HG03457 (cell line): ENCODE measurements at regions not wholly inside any gene's neighbourhood (a gene's known extent, or its start where the extent isn't known, plus 50 kb on each side); places are given as distances from the start of the nearest gene placed in this dataset.

Experiments
- ATAC-seq: cut with Tn5 transposase; IDR thresholded peaks from one replicate; pipeline ENCODE4 v1.9.1; 2021; ENCODE audit warnings: moderate number of reproducible peaks; ENCODE audit not compliant: unreplicated experiment

DNA sequence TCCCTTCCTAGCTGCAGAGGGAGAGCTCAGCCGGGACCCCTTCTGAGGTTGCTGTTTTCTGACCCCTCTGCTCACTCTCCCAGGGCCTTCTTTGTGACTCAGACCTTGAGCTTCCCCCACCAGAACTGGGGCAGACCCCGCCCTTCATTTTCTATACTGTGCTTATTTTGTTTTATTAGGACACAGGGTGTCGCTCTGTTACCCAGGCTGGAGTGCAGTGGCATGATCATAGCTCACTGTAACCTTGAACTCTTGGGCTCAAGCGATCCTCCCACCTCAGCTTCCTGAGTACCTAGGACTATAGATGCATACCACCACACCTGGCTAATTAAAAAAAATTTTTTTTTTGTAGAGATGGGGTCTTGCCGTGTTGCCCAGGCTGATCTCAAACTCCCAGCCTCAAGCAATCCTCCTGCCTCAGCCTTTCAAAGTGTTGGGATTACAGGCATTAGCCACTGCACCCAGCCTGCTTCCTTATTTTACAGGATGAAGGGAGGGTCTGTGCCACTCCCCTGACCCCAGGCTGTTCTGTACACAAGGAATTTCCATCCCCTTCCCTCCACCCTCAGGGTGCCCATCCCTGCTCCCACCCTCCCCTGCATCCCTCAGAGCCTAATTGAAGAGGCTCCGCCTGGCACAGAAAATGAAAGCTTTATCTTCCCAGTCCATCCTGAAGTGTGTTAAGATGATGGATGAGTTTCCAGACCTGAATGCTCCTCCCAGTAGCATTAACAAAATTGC is 195.2 kb upstream of the POU3F1 start:
- ATAC-seq: no peak

DNA sequence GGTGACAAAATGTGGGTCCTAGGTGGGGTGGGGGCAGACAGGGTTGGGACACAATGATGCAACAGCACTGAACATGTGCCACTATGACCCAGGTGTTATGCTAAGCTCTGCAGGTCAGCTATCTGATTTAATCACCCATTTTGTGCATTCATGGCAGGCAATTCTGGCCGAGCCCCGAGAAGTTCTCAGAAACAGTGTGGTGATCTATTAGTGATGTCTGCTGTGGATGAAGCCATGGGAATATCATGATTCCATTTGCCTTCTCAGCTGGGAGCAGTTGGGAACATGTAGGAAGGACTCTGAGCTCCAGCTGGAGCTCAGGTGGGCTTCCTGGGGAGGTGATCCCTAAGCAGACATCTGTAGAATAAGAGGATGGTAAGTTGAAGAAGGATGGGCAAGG is 194.0 kb upstream of the POU3F1 start:
- no peak for ATAC-seq

DNA sequence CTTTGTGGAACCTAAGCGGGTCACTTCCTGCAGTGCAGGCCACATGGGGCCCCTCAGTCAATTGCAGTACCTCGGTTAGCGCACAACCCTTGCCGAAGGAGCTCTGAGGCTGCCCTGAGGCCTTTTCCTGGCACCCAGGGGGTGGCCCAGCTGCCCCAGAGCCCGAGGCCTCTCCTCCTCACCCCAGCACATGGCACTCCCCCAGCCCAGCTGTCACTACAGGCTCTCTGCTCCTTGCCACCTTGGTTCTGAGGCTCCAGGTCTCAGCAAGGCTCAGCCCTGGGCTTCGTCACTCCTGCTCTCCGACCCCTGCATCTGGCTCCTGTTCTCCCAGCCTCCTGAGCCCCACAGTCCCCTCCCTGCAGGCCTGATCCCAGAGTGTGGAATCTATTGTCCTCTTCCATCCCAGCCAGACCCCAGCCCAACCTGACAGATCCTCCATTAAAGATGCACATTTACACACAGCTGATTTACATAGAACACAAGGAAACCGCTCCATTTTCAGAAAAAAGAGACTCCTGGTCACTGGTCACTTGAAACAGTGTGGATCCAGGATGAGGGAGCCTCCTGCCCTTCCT is 192.8 kb upstream of the POU3F1 start:
- no peak for ATAC-seq

DNA sequence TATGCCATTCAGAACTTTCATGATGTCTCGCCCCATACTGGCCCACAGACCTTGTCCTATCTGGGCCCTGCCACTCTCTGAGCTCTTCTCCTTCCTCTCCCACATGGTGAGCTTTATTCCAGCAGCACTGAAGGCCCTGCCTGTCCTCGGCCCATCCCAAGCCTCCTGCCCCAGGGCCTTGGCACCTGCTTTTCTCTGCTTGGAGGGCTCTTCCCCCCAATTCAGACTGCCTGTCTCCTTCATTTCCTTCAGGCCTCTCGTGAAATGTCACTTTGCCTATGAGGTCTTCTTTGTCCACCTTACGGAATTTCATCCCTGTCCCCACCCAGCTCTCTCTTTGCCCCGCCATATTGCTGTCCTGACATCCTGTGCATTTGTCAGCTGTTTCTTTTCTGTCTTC is 191.7 kb upstream of the POU3F1 start:
- ATAC-seq: no peak

DNA sequence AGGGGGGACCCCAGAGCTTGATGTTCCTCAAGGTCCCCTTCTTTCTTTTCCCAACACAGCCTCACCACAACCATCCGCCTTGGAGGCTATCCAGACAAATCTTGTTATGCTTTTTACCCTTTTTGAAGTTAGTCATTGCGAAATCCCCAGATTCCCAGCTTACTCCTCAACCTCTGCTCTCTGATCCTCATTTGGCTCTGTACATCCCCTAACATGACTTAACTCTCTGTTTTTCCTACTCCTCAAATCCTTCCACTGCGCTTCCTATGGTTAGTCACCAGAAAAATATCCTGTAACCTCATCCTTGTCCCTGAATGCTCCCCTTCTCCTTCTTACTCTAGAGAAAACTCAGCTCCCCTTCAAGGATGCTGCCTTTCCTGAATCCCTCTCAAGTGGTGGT is 189.1 kb upstream of the POU3F1 start:
- ATAC-seq: no peak

DNA sequence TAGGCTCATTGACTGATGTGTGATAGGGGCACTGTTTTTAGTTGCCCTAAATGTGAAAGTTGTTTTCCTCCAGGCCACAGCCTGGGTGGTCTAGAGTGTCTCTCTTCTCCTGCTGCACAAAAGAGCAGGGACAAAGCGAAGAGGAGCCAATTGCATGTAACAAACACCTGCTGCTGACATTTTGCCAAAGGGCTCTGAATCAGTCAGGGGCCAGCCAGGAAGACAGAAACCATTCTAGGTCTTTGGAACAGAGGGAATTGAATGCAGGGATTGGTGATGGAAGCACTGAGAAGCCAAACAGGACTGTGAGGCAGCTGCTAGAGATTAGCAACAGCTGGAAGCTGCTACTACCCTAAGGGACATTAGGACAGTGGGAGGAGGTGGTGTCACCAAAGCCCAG is 185.3 kb upstream of the POU3F1 start:
- ATAC-seq: no peak

DNA sequence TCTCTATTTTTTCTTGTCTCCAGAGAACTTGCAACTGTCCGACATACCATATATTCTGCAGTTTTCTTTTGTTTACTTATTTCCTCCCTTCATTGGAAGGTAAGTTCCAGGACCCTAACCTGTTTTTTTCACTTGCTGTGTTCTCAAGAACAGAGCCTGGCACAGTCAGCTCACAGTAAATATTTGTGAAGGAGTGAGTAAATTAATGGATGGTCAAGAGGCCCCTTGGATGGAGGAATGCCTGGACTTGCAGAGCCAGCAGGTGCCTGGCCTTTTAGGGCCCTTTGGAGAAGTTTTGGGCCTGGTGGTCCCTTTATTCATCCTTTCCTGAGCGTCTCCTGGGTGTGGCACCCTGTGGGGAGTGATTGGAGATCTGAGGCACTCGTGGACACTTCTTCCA is 182.1 kb upstream of the POU3F1 start:
- no peak for ATAC-seq

DNA sequence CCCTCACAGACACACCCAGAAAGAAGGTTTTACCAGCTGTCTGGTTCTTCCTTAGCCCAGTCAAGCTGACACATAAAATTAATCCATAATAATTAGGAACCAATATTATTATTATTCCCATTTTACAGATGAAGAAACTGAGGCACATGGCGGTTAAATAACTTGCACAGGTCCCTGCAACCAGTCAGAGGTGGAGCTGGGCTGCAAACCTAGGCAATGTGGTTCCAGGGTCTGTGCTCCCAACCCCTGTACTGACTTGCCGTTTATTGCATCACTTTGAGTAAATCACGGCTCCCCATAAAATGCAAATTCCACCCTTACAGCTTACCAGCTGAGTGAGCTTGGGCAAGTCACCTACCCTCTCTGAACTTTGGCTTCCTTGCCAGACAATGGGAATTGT is 179.2 kb upstream of the POU3F1 start:
- no peak for ATAC-seq

DNA sequence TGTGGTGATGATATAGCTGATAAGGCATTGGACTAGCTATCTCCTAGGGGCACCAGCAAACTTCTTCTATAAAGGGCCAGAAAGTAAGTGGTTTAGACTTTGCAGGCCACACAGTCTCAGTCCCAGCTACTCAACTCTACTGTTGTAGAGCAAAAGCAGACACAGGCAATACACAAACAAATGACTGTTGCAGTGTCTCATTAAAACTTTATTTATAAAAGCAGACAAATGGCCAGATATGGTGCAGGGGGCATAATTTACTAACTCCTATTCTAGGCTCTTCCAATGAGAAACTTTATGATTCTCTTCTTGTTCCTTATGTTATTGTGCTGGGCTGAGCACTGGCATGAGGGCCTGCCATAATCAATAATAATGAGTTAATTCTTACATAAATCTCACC is 176.8 kb upstream of the POU3F1 start:
- no peak for ATAC-seq

DNA sequence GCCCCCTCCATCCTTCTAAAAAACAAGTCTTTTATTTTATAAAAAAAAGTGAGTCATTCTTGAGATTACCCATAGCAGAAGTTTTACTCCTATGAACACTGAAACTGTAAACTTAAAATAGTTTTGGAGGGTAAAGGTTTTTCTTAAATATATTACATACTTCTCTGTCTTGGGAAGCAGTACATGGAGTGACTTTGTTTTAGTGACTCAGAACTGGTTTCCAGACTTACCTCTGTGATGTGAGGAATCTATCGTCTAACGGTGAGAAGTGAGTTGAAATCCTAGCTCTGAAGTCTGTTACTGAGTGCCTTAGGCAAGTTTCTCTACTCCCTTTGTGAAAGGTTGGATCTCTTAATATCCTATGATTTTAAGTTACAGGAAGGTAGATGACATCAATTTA is 176.3 kb upstream of the POU3F1 start:
- ATAC-seq: no peak

DNA sequence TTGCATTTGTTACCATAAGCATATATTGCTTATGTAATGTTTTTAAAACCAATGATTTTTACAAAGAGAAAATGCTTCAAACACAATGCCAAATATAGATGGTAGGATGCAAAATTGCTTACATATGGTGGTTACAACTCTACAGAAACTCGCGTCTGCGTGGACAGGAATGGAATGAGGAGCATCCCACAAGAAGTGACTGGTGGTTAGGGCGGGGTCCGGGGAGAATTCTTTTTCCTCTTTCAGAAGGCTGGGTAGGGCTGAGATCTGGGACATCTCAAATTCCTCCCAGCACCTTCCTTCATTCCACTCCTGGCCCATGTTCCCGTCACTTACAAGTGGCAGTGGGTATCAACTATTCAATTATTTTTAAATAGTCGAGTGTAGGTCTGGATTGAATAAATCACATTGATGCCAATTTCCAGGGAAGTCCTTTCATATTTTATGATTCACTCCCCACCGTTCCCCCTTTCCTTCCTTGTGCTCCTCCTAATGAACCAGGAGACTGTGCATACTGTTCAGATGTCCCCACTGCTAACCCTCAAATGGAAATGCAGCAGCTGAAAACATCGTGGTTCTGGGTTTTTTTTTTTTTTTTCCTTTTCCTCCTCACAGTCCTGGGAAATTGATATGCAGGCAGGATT is 174.5 kb upstream of the POU3F1 start:
- ATAC-seq: no peak

DNA sequence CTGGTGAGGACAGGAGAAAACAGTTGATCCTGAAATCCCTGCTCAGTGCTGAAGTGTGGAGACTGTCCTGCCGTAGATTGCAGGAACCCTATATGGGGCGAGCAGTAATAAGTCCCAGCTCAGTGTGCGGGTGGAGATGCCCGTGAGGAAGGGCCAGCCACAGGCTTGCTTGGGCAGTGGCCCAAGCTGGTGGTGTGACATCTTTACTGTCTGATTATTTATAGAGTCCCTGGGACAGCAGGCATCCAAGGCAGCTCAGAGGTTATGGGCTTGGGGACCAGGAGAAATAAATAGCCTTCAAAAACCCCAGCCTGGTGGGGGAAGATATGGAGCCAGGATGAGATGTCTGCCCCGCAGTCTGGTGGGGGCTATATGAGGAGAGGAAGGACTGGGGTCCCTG is 170.7 kb upstream of the POU3F1 start:
- ATAC-seq: no peak

DNA sequence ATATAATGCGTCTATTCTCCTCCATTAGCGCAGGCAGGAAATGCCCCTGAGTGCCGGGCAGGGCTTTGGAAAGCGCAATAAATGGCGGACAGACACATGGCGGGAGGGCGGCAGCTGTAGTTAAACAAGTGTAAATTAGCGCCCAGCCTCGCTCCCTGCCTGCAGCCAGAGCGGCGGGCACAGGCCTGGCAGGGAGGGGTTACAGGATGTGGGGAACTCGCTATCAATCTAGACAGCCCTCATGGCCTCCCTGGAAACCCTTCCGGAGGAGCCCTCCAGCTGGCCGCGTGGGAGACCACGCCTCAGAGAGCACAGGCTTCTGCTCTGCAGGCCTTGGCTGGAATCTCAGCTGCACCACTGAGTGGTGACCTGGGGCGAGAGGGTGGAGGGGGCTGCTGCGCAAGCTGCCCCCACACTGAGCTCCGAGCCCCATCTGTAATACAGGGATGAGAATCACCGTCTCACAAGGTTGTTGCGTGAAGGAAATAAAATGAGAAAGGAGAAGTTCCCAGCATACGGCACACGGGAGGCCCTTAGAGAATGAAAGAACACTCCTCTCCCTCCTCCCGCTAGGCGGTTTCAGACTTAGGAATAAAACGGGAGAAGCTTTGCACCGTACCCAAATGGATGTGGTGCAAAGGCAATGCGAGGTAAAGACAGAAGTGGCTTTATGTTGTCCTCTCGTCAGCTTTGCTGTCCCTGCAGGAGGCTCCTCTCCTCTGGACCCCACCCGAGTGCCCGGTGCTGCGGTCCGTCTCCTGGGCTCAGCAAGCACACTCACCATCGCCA is 167.2 kb upstream of the POU3F1 start:
- ATAC-seq: no peak

DNA sequence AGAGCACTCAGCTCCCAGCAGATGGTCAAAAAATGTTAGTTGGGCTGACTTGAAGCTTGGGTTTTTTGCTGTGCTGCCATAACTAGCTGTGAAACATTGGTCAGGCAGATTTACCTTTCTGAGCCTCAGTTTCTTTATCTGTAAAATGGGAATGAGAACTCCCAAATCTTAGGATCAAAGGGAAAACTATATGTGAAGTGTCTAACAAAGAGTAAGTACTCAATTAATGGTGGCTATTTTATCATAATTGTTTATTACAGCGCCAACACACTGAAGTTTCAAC is 164.2 kb upstream of the POU3F1 start:
- ATAC-seq: no peak

DNA sequence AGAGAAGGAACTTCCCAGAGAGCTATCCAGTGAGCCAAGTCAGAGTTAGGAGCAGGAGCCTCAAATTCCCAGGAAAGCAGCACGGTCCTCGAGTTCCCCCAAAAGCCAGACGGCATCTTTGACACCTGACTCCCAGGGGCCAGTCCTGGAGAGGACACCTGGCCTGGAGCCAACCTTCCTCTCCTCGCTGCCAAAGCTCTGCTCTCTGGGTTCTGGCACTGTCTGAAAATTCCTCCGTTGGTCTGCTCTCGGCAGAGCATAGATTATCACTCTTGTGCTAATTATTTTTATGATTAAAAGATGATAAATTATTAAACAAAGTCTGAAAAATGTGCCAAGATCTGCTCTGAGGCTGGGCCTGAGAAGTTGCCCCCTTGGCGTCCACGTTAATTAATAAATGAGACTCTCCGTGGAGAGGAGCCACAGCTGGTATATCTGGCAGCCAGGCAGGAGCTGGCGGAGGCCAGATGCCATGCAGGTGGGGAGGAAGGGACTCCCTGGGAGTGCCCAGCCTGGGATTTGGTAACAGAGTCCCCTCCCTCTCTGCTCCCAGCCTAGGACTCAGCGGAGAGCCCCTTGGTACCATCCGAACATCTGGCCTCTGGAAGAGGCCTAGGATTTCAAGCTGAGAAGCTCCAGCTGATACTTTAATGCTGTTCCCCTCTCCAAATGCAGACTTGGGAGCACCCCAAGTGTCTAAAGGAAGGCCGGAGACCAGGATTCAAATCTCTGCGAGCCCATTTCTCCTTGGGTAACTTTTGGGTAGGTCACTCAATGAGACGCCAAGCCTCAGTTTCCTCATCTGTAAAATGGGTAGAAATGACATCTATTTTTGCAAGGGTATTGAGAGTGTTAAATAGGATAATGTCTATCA is 163.7 kb upstream of the POU3F1 start:
- ATAC-seq: no peak

DNA sequence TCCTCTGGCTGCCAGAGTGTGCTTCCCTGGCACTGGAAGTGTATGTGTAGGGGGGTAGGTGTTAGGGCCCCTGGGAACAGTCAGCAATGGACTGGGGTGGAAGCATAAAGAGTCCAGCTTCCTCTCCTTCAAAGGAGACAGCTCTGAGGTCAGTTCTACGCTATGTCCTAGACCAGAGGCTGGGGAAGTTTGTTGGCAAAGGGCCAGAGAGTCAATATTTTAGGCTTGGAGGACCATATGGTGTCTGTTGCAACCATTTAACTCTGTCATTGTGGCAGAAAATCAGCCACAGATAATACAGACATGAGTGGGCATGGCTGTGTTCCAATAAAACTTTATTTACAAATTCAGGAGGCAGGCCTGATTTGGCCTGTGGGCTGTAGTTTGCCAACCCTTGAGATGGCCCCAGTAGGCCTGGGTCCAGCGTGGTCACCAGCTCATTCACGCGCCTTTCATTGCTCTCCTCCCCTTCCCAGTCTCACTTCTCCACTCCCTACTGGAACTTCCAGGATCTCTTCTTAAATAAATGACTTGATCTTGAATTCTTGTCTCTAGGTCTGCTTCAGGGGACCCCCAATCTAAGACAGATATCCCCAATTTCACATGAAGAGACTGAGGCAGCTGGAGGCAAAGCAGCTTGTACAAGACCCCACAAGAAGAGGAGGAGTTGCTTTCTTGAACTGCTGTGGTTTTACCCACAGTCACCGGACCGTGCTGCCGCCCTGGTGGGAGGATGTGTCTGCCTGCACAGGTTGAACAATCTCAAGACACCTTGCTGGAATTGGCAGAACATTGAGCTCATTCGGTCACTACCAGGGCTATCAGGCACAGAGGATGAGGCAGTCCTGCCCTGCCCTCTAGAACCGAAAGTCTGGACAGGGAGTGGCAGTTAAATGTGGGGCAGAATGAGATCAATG is 162.4 kb upstream of the POU3F1 start:
- ATAC-seq: no peak

DNA sequence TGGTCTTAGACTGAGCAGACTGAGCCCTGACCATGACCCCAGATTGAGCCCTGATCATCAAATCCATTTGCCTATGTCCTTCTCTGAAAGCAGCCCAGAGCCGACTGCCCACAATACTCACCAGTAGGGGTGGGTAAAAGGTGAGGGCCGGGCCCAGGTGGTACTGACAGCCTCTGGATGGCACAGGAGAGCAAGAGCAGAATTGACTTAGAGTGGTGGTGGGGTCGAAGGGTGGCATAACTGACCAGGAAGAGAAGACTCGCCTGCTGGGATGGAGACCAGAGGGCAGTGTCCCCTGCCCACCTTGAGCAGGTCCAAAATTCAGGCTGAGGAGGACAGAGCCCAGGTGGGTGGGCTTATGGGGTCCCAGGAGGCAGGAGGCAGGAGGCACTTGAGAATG is 161.3 kb upstream of the POU3F1 start:
- no peak for ATAC-seq

DNA sequence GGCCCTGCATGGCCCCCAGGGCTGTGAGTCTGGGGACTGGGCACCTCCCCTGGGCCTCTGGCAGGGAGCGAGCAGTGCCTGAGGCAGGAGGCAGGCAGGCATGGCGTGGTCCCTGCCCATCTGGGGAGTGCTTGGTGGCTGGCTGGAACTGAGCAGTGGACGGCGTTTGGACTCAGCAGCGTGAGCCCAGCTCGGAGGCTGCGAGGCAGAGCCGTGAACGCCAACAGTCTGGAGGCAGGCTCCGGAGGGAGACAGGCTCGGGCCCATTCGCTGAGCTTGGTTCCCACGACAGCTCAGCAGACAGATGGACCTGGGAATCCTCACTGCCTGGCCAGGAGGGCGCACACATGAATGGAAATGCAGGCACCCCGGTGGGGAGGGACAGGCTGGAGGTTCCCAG is 160.7 kb upstream of the POU3F1 start:
- no peak for ATAC-seq

DNA sequence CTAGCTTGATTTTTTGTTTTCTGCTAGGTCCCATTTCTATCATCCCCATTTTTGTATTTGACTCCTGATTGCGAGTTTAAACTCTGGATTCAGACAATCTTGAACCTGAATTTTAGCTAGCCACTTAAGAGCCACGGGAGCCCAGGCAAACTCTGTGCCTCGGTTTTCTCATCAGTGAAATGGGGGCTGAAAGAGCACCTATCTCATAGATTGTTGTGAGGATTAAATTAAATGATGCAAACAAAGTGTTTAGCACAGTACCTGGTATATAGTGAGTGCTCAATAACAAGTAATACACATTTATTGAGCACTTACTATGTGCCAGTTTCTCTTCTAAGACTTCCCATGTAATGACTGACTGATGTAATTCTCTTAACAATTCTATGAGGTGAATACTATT is 158.1 kb upstream of the POU3F1 start:
- no peak for ATAC-seq

DNA sequence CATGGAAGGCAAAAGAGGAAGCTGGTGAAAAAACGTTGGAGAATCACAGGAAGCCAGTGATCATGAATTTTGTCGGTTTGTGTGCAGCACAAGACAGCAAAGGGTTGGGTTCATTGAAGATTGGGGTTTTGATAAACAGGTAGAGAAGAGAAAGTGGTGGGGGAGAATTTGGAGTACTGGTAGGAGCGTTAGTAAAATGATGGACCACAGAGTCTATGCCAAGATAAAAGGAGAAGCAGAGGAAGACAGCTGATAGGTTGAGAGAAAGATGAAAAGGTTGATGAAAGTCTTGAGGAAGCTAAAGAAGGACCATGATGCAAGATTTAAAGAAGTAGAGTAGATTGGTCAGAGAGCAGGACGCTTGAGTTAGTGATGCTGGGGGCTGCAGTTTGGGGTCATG is 156.8 kb upstream of the POU3F1 start:
- ATAC-seq: no peak
